Type B pancreatic cell (in vitro differentiated cells): ENCODE measurements at regions not wholly inside any gene's neighbourhood (a gene's known extent, or its start where the extent isn't known, plus 50 kb on each side); places are given as distances from the start of the nearest gene placed in this dataset.
A peak's percentile ranks its signal among the peaks of the same experiment; 100 is the strongest.

Experiments used
- DNase-seq: peaks from one replicate; pipeline ENCODE4 v3.0.0; 2021; ENCODE audit warnings: mixed read lengths; ENCODE audit not compliant: unreplicated experiment; ENCODE audit errors: extremely low spot score
- H3K27ac Mint-ChIP-seq: 2 replicates; pipeline ENCODE4 v1.8.0; 2021; ENCODE audit warnings: mild to moderate bottlenecking, mixed read lengths
- H3K27me3 Mint-ChIP-seq: 2 replicates; pipeline ENCODE4 v1.8.0; 2021; ENCODE audit warnings: mixed read lengths
- H3K36me3 Mint-ChIP-seq: 2 replicates; pipeline ENCODE4 v1.8.0; 2021; ENCODE audit warnings: mixed read lengths
- H3K4me1 Mint-ChIP-seq: one replicate; pipeline ENCODE4 v1.8.0; 2021; ENCODE audit warnings: mixed read lengths; ENCODE audit not compliant: unreplicated experiment
- H3K4me3 Mint-ChIP-seq: 2 replicates; pipeline ENCODE4 v1.8.0; 2021; ENCODE audit warnings: mild to moderate bottlenecking, mixed read lengths
- H3K9me3 Mint-ChIP-seq: 2 replicates; pipeline ENCODE4 v1.8.0; 2021; ENCODE audit warnings: mixed read lengths
- TF ChIP-seq, protein P1 (sequence below): fragments of 200-600 bp; sonication (generic); conservative IDR thresholded peaks from 2 replicates; pipeline ENCODE4 v1.5.0; 2021; ENCODE audit warnings: antibody characterized with exemption, mild to moderate bottlenecking

DNA sequence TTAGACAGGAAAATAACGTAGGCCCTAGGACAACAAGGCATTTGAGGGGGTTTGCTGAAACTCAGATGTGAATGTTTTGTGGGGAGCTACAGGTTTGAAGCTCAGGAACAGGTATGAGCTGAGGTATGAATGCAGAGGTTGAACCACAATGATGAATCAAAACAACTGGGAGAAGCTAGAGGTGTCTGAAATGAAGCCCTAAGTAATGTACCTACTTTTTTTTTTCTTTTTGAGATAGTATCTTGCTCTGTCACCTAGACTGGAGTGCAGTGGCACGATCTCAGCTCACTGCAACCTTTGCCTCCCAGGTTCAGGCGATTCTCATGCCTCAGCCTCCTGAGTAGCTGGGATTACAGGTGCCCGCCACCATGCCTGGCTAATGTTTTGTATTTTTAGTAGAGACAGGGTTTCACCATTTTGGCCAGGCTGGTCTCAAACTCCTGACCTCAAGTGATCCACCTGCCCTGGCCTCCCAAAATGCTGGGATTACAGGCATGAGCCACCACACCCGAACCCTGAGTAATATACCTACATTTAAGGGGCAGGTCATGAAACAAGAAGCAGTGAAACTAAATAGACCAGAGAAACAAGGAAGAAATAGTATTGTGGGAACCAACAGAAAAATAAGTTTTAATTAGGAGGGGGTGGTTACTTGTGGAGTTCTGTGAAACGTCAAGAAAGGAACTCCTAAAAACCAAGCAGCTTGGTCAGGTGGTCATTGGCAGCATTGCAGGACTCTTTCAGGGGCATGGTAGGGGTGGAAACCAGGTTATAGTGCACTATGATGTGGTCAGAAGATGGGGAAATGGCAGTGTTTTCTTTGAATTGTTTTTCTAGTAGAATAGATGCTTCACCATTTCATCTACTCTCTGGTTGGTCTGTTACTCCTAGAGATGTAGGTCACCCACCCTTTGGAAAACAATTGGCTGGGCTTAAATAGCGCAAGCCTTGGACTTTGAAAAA lies 138.1 kb downstream of the CD164 start:
- Mint-ChIP-seq H3K9me3 (no peaks in the 10 kb centered on the region), H3K27ac (no peak overlapping the region), H3K27me3 (no peaks in the 10 kb centered on the region), H3K4me3 (no peak overlapping the region), H3K4me1 (peaks cover 15% of the 10 kb centered on the region), H3K36me3 (no peaks in the 10 kb centered on the region)
- no peak for DNase-seq
- TF ChIP-seq, protein P1, sequence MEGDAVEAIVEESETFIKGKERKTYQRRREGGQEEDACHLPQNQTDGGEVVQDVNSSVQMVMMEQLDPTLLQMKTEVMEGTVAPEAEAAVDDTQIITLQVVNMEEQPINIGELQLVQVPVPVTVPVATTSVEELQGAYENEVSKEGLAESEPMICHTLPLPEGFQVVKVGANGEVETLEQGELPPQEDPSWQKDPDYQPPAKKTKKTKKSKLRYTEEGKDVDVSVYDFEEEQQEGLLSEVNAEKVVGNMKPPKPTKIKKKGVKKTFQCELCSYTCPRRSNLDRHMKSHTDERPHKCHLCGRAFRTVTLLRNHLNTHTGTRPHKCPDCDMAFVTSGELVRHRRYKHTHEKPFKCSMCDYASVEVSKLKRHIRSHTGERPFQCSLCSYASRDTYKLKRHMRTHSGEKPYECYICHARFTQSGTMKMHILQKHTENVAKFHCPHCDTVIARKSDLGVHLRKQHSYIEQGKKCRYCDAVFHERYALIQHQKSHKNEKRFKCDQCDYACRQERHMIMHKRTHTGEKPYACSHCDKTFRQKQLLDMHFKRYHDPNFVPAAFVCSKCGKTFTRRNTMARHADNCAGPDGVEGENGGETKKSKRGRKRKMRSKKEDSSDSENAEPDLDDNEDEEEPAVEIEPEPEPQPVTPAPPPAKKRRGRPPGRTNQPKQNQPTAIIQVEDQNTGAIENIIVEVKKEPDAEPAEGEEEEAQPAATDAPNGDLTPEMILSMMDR = no peak

DNA sequence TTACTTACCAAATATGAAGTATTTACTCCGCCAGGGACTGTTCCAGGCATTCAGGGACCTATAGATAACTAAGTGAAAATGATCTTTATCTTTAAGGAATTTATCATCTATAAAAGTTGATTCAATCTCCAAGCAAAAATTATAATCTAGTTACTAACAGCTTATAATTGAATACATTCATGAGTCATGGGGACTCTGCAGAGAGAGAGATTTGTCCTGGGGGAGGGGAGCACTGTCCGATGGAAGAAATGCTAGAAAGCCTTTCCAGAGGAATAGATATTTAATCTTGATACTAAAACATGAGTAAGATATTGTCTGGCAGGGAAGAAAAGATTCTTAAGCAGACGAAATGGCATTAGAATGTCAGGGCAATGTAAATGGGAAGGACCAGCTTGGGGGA lies 139.3 kb downstream of the CD164 start:
- Mint-ChIP-seq H3K4me3 (no peak overlapping the region), H3K27me3 (no peaks in the 10 kb centered on the region), H3K9me3 (no peaks in the 10 kb centered on the region), H3K27ac (no peak overlapping the region), H3K4me1 (peaks cover 15% of the 10 kb centered on the region), H3K36me3 (no peaks in the 10 kb centered on the region)
- DNase-seq = no peak
- TF ChIP-seq, protein P1 = no peak

DNA sequence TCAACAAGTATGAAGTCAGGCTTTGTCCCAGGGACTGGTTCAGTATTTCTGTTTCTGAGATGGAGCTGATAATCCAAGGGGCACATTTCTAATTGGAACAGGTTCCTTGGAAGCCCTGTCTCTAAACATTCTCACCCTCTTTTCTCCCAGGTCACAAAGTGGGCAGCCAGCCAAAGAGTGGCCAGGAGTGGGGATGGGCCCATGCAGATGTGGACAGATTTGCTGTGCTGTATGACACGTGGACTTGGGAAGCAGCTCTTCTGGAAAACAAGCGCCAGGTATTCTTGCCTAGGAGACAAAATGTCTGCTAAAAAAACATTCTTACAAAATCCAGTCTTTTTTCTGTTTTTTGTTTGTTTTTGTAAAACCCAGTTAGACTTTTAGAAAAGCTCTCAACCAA lies 140.2 kb downstream of the CD164 start:
- TF ChIP-seq, protein P1 = no peak
- Mint-ChIP-seq H3K27me3 (no peaks in the 10 kb centered on the region), H3K4me1 (peaks cover 23% of the 10 kb centered on the region), H3K36me3 (peaks cover 2% of the 10 kb centered on the region), H3K4me3 (no peak overlapping the region), H3K9me3 (peaks cover 8% of the 10 kb centered on the region), H3K27ac (no peak overlapping the region)
- no peak for DNase-seq

DNA sequence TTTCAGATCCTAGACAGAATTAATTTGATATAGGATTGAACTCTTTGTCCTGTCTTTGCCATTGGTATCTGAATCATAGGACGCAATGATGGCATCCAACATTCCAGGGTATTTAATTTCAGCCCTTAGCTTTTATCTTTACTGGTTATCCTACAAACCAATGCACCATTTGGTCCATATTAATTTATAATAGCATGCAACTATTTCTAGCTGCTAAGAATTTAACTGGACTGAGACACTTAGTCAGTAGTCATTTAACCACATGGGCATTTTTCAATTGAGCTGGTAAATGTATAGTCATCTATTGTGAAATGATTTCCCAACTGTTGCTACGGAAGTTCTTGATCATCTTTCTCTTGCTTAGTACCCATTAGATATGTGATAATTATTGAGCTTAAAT lies 141.1 kb downstream of the CD164 start:
- peaks cover 25% of the 10 kb centered on the region for H3K4me1 Mint-ChIP-seq
- H3K27me3 Mint-ChIP-seq = no peaks in the 10 kb centered on the region
- no peak overlapping the region for H3K4me3 Mint-ChIP-seq
- H3K9me3 Mint-ChIP-seq = peaks cover 10% of the 10 kb centered on the region
- TF ChIP-seq, protein P1 = no peak
- no peak for DNase-seq
- H3K36me3 Mint-ChIP-seq = peaks cover 4% of the 10 kb centered on the region
- H3K27ac Mint-ChIP-seq = no peak overlapping the region

DNA sequence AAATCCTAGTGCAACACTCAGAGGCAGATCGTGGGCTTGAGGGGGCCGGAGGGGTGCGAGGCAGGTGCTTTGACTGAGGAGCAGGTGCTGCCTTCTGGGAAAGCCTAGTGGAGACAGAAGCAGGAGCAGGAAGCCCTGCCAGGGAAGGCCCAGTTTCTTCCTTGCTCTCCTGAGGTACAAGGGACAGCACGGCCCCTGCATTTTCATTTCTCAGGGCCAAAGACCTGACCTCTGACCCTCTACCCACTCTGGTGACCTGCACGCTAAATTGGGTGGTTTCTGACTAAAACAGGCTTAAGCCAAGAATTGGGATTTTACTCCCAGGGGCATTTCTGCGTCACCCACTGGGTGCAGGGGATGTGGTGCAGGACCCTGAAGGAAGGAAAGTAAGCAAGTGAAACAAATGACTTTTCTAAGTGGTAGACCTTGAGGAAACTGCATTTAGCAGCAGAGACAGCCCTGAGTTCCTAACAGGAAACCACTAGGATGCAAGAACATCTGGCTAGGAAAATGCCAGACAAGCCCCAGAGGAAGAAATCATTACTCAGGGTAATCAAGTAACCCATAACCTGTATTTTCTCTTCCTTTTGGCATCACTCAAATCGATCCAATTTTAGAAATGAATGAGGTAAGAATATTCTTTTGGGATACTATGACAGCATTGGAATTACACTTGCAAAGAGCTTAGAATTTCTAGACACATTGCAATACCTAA lies 141.7 kb downstream of the CD164 start:
- peaks cover 25% of the 10 kb centered on the region for H3K4me1 Mint-ChIP-seq
- H3K27me3 Mint-ChIP-seq = no peaks in the 10 kb centered on the region

More for the DNA sequence above, 141.7 kb downstream of the CD164 start:
- no peak for DNase-seq
- TF ChIP-seq, protein P1 = no peak
- H3K9me3 Mint-ChIP-seq = peaks cover 10% of the 10 kb centered on the region
- peak overlapping the region; percentile 66 for H3K27ac Mint-ChIP-seq
- no peak overlapping the region for H3K4me3 Mint-ChIP-seq
- H3K36me3 Mint-ChIP-seq = peaks cover 4% of the 10 kb centered on the region
